Keratinocyte (primary cell): ENCODE measurements at regions not wholly inside any gene's neighbourhood (a gene's known extent, or its start where the extent isn't known, plus 50 kb on each side); places are given as distances from the start of the nearest gene placed in this dataset.

Source experiments
- DNase-seq: peaks from one replicate; pipeline ENCODE4 v3.0.0-alpha.2; 2011; ENCODE audit warnings: low read depth, missing footprints, low spot score
- FAIRE-seq: peaks from 2 replicates; lab custom pipeline; 2011; peaks lifted over from hg19 to GRCh38; lab: Jason Lieb, UNC
- H2AFZ ChIP-seq: 2 replicates; pipeline ENCODE4 v1.6.0; 2012; ENCODE audit warnings: low read length, control low read depth, inconsistent platforms; ENCODE audit not compliant: control insufficient read depth
- H3K27ac ChIP-seq: 2 replicates; pipeline ENCODE4 v1.5.1; 2011; ENCODE audit warnings: low read length; ENCODE audit not compliant: control insufficient read depth, insufficient read depth
- H3K27me3 ChIP-seq: 3 replicates; pipeline ENCODE4 v1.6.0; 2011; ENCODE audit warnings: low read length; ENCODE audit not compliant: control insufficient read depth, insufficient read depth; ENCODE audit errors: extremely low read depth
- H3K36me3 ChIP-seq, 2 experiments: 2 replicates in 1 of 2; 3 replicates in 1 of 2; pipeline ENCODE4 v1.5.1; 2011; ENCODE audit warnings: low read length in 2 of 2, mild to moderate bottlenecking in 1 of 2; ENCODE audit not compliant: control insufficient read depth in 2 of 2, insufficient read depth in 2 of 2; ENCODE audit errors: extremely low read depth in 1 of 2
- H3K4me1 ChIP-seq: 3 replicates; pipeline ENCODE4 v1.5.1; 2011; ENCODE audit warnings: low read length; ENCODE audit not compliant: control insufficient read depth, insufficient read depth; ENCODE audit errors: extremely low read depth
- H3K4me2 ChIP-seq: 3 replicates; pipeline ENCODE4 v1.6.0; 2011; ENCODE audit warnings: low read depth, low read length; ENCODE audit not compliant: control insufficient read depth, insufficient read depth; ENCODE audit errors: extremely low read depth
- H3K4me3 ChIP-seq, 3 experiments: fragments of 200-600 bp in 1 of 3; sonication (generic) in 1 of 3; 2 replicates in 2 of 3; 3 replicates in 1 of 3; pipeline ENCODE4 v1.5.1; 2011 to 2016; ENCODE audit warnings: low read length in 3 of 3, mild to moderate bottlenecking in 3 of 3, control low read depth in 2 of 3, inconsistent platforms in 1 of 3, low read depth in 1 of 3, mixed read lengths in 1 of 3, mixed run types in 1 of 3, moderate library complexity in 1 of 3; ENCODE audit not compliant: control insufficient read depth in 2 of 3, insufficient read depth in 2 of 3; ENCODE audit errors: extremely low read depth in 1 of 3
- H3K79me2 ChIP-seq: 2 replicates; pipeline ENCODE4 v1.6.0; 2012; ENCODE audit warnings: low read length; ENCODE audit not compliant: control insufficient read depth, insufficient read depth
- H3K9ac ChIP-seq: 3 replicates; pipeline ENCODE4 v1.6.0; 2011; ENCODE audit warnings: low read length; ENCODE audit not compliant: control insufficient read depth, insufficient read depth; ENCODE audit errors: extremely low read depth
- H3K9me1 ChIP-seq: 3 replicates; pipeline ENCODE4 v1.6.0; 2011; ENCODE audit warnings: low read length; ENCODE audit not compliant: control insufficient read depth, insufficient read depth; ENCODE audit errors: extremely low read depth
- H3K9me3 ChIP-seq: 2 replicates; pipeline ENCODE4 v1.5.1; 2012; ENCODE audit warnings: low read depth, low read length; ENCODE audit not compliant: control insufficient read depth
- H4K20me1 ChIP-seq: 3 replicates; pipeline ENCODE4 v1.6.0; 2011; ENCODE audit warnings: low read length; ENCODE audit not compliant: control insufficient read depth, insufficient read depth; ENCODE audit errors: extremely low read depth
- CTCF ChIP-seq, 3 experiments: IDR thresholded peaks in 1 of 3; conservative IDR thresholded peaks in 1 of 3; optimal IDR thresholded peaks in 1 of 3; 2 replicates in 2 of 3; 3 replicates in 1 of 3; pipeline versions ENCODE3 to v1.5.1; 2011; ENCODE audit warnings: low read length in 3 of 3, mild to moderate bottlenecking in 3 of 3, moderate library complexity in 2 of 3, control low read depth in 1 of 3, inconsistent platforms in 1 of 3; ENCODE audit not compliant: insufficient read depth in 2 of 3; ENCODE audit errors: extremely low read depth in 1 of 3
- EZH2 ChIP-seq: IDR thresholded peaks from one replicate; pipeline ENCODE4 v1.6.1; 2012; ENCODE audit warnings: inconsistent platforms, mild to moderate bottlenecking, low read length, moderate library complexity
- dilution Hi-C: fragments of 300-500 bp; cut with MboI; formaldehyde crosslinking; loops from one replicate; pipeline ENCODE4 v1.7.0; 2020; ENCODE audit warnings: low sequenced_read_pairs; ENCODE audit not compliant: extremely low pct_ligation_motif_present

GRCh38 chr20:57107208-57107607 lies 159.2 kb downstream of the BMP7 start:
- Histone ChIP-seq H3K4me1 (no peaks in the 10 kb centered on the region), H3K4me2 (no peak overlapping the region), H3K4me3 (no peak overlapping the region), H3K79me2 (no peaks in the 10 kb centered on the region), H3K9ac (no peak overlapping the region), H3K27ac (no peak overlapping the region), H3K9me1 (no peaks in the 10 kb centered on the region), H3K27me3 (peaks cover 14% of the 10 kb centered on the region), H3K36me3 (no peaks in the 10 kb centered on the region), H4K20me1 (no peaks in the 10 kb centered on the region), H3K9me3 (no peaks in the 10 kb centered on the region), H2AFZ (no peak overlapping the region)
- FAIRE-seq = no peak
- dilution Hi-C loops = no loop called here
- no peak for DNase-seq
- TF ChIP-seq EZH2 (no peak), CTCF (optimal IDR thresholded peaks at IDR 0.05 in 1 of 3, IDR thresholded peaks at IDR 0.05 in 1 of 3, conservative IDR thresholded peaks at IDR 0.05 in 1 of 3; ENCODE audit: extremely low read depth in 1 of 3, insufficient read depth in 2 of 3, low read length in 3 of 3) (no peak)

GRCh38 chr20:57108218-57108617 lies 158.2 kb downstream of the BMP7 start:
- no peaks in the 10 kb centered on the region for H3K4me1 ChIP-seq
- no peaks in the 10 kb centered on the region for H3K79me2 ChIP-seq
- H3K9ac ChIP-seq = no peak overlapping the region
- no peak overlapping the region for H2AFZ ChIP-seq
- no peaks in the 10 kb centered on the region for H3K9me1 ChIP-seq
- H3K4me2 ChIP-seq = no peak overlapping the region
- no peaks in the 10 kb centered on the region for H3K36me3 ChIP-seq
- no peaks in the 10 kb centered on the region for H3K9me3 ChIP-seq
- H3K4me3 ChIP-seq = no peak overlapping the region
- no peaks in the 10 kb centered on the region for H4K20me1 ChIP-seq
- dilution Hi-C loops = no loop called here
- no peak overlapping the region for H3K27ac ChIP-seq
- no peak for DNase-seq
- FAIRE-seq = no peak
- peaks cover 19% of the 10 kb centered on the region for H3K27me3 ChIP-seq
- TF ChIP-seq EZH2 = no peak

GRCh38 chr20:57108742-57109570 lies 157.5 kb downstream of the BMP7 start:
- H4K20me1 ChIP-seq = no peaks in the 10 kb centered on the region
- no peak for DNase-seq
- no peak overlapping the region for H3K4me3 ChIP-seq
- no peaks in the 10 kb centered on the region for H3K9me3 ChIP-seq
- no peak overlapping the region for H3K9ac ChIP-seq
- dilution Hi-C loops = no loop called here
- no peak overlapping the region for H2AFZ ChIP-seq
- no peaks in the 10 kb centered on the region for H3K9me1 ChIP-seq
- no peaks in the 10 kb centered on the region for H3K79me2 ChIP-seq
- FAIRE-seq = no peak
- no peak for TF ChIP-seq EZH2
- TF ChIP-seq CTCF (optimal IDR thresholded peaks at IDR 0.05 in 1 of 3, IDR thresholded peaks at IDR 0.05 in 1 of 3, conservative IDR thresholded peaks at IDR 0.05 in 1 of 3; ENCODE audit: extremely low read depth in 1 of 3, insufficient read depth in 2 of 3, low read length in 3 of 3) = no peak
- H3K4me1 ChIP-seq = no peaks in the 10 kb centered on the region
- H3K4me2 ChIP-seq = no peak overlapping the region
- no peak overlapping the region for H3K27ac ChIP-seq
- no peaks in the 10 kb centered on the region for H3K36me3 ChIP-seq
- peaks cover 18% of the 10 kb centered on the region for H3K27me3 ChIP-seq
